Activated CD8-positive, alpha-beta memory T cell treated with anti-CD3 and anti-CD28 coated beads, Interleukin-2, amount 10 ng/mL, durations not matched to agents 7 days and 5 days (primary cell): ENCODE measurements at regions not wholly inside any gene's neighbourhood (a gene's known extent, or its start where the extent isn't known, plus 50 kb on each side); places are given as distances from the start of the nearest gene placed in this dataset.

Experiments
- ATAC-seq: fragments of 150-1000 bp; cut with Tn5 transposase; one replicate; pipeline ENCODE4 v1.10.0; 2021; ENCODE audit warnings: moderate library complexity
- CTCF ChIA-PET: fragments of 350-600 bp; sonication (Branson Sonifier 250); formaldehyde crosslinking; loops from one replicate; lab custom pipeline; 2021; ENCODE audit warnings: antibody characterized with exemption; lab: Charles Lee
- DNase-seq: peaks from one replicate; pipeline ENCODE4 v3.0.0-alpha.2; 2020
- H3K27ac Mint-ChIP-seq: one replicate; pipeline ENCODE4 v1.8.0; 2021; ENCODE audit warnings: mild to moderate bottlenecking, mixed read lengths
- H3K27me3 Mint-ChIP-seq: one replicate; pipeline ENCODE4 v1.8.0; 2021; ENCODE audit warnings: mixed read lengths
- H3K36me3 Mint-ChIP-seq: one replicate; pipeline ENCODE4 v1.8.0; 2021; ENCODE audit warnings: mild to moderate bottlenecking, mixed read lengths
- H3K4me1 Mint-ChIP-seq: one replicate; pipeline ENCODE4 v1.8.0; 2021; ENCODE audit warnings: mixed read lengths
- H3K4me3 Mint-ChIP-seq: one replicate; pipeline ENCODE4 v1.8.0; 2021; ENCODE audit warnings: mild to moderate bottlenecking, moderate library complexity, mixed read lengths
- H3K9me3 Mint-ChIP-seq: one replicate; pipeline ENCODE4 v1.8.0; 2022; ENCODE audit warnings: low read depth, mixed read lengths

- H3K27ac Mint-ChIP-seq, result no peak overlapping the region
- CTCF ChIA-PET, result no interaction called here
- DNase-seq, result no peak
- H3K9me3 Mint-ChIP-seq, result no peaks in the 10 kb centered on the region
- H3K36me3 Mint-ChIP-seq, result no peaks in the 10 kb centered on the region
- no peak for ATAC-seq
- H3K4me1 Mint-ChIP-seq, result no peaks in the 10 kb centered on the region
- H3K4me3 Mint-ChIP-seq, result no peak overlapping the region
- peaks cover 7% of the 10 kb centered on the region for H3K27me3 Mint-ChIP-seq
Observed at GRCh38 chr6:165869526-165869925, 206.5 kb upstream of the PDE10A start.

DNA sequence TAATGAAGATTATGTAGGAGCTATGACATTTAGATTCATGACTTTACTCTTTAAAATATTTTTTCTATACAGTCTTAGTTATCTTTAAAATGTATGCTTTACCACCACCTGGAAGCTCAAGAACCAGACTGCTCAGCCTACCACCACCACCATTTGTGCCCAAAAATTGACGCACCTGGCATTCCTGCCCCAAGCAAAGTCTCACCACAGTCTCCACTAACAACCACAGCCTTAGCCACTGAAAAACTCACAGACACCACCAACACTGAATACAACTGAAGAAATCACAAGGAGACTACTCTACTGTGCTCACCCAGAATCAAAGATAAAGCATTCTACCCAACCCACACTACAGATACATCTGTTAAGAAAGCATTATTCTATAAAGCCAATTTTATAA is 201.9 kb upstream of the PDE10A start:
- Mint-ChIP-seq H3K9me3 (no peaks in the 10 kb centered on the region), H3K4me3 (no peak overlapping the region), H3K27me3 (peaks cover 4% of the 10 kb centered on the region), H3K4me1 (no peaks in the 10 kb centered on the region), H3K27ac (no peak overlapping the region), H3K36me3 (no peaks in the 10 kb centered on the region)
- ATAC-seq (no peak), DNase-seq (no peak)
- CTCF ChIA-PET, result no interaction called here

DNA sequence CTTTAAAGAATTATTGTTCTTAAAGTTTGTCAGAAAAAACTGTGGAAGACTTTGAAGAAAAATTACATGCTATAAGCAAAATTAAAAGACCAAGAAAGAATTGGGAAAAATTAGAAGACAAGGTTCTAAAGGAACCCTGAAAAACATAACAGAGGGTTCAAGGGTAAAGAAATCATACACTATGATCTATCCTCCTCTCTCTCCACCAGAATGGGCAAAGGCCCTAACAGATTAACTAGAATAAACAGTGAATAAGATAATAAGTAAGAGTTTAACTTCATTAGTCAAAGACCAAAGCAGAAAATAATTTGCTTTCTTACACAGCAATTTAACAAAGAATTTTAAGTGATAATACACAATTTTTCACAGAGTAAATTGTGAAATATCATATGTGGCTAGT is 201.2 kb upstream of the PDE10A start:
- CTCF ChIA-PET, result no interaction called here
- ATAC-seq (no peak), DNase-seq (no peak)
- Mint-ChIP-seq H3K9me3 (no peaks in the 10 kb centered on the region), H3K4me3 (no peak overlapping the region), H3K4me1 (no peaks in the 10 kb centered on the region), H3K27me3 (no peaks in the 10 kb centered on the region), H3K36me3 (no peaks in the 10 kb centered on the region), H3K27ac (no peak overlapping the region)

DNA sequence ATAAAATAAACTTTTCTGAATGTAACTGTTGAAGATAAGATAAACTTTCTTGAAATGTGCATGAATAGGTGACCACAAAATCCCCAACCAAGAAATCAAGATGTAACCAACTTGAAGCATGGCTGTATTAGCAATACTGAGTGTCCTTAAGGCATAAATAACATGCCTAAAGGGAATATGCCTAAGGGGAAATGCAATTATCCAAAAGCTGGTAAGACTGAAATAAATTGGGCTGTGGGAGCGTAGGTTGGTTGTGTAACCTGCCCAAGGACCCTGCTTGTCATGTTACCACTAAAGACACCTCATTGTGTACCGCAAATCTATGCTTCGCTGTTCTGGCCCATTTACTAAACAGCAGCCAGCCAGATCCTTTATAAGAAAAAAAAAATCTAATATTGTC is 200.8 kb upstream of the PDE10A start:
- CTCF ChIA-PET, result interaction anchor here (1.0 kb wide), 1 partner anchor 13 kb away, joined by 3 read pairs; no protein-coding TSS in a partner anchor
- DNase-seq (no peak), ATAC-seq (no peak)
- Mint-ChIP-seq H3K27me3 (no peaks in the 10 kb centered on the region), H3K4me3 (no peak overlapping the region), H3K4me1 (no peaks in the 10 kb centered on the region), H3K9me3 (no peaks in the 10 kb centered on the region), H3K36me3 (no peaks in the 10 kb centered on the region), H3K27ac (no peak overlapping the region)

DNA sequence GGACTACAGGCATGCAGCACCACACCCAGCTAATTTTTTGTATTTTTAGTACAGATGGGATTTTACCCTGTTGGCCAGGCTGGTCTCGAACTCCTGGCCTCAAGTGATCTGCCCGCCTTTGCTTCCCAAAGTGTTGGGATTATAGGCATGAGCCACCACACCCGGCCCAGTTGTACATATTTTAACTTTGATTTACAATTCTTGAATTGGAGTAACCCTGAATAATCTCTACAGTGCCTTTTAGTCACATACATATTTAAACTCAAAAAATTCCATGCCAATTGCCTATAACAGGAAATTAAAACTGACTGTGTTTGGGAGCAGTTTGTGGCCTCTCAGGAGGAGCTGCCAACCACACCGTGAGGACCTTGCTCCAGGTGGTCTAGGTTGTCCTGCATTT is 199.8 kb upstream of the PDE10A start:
- Mint-ChIP-seq H3K27me3 (no peaks in the 10 kb centered on the region), H3K4me1 (no peaks in the 10 kb centered on the region), H3K27ac (no peak overlapping the region), H3K36me3 (no peaks in the 10 kb centered on the region), H3K9me3 (no peaks in the 10 kb centered on the region), H3K4me3 (no peak overlapping the region)
- DNase-seq (no peak), ATAC-seq (no peak)
- CTCF ChIA-PET, result interaction anchor here (0.6 to 1.0 kb wide), 2 partner anchors 12 to 573 kb away, joined by 3 read pairs; no protein-coding TSS in a partner anchor

GRCh38 chr6:165861226-165861625 is 198.2 kb upstream of the PDE10A start:
- Mint-ChIP-seq H3K36me3 (no peaks in the 10 kb centered on the region), H3K9me3 (no peaks in the 10 kb centered on the region), H3K4me3 (no peak overlapping the region), H3K4me1 (no peaks in the 10 kb centered on the region), H3K27me3 (peaks cover 6% of the 10 kb centered on the region), H3K27ac (no peak overlapping the region)
- no peak for DNase-seq
- CTCF ChIA-PET, result no interaction called here
- ATAC-seq, result no peak

- Mint-ChIP-seq H3K4me3 (no peak overlapping the region), H3K36me3 (no peaks in the 10 kb centered on the region), H3K4me1 (no peaks in the 10 kb centered on the region), H3K9me3 (no peaks in the 10 kb centered on the region), H3K27ac (no peak overlapping the region), H3K27me3 (peaks cover 19% of the 10 kb centered on the region)
- ATAC-seq (no peak), DNase-seq (no peak)
- CTCF ChIA-PET, result interaction anchor here (1.6 kb wide), 1 partner anchor 240 kb away, joined by 3 read pairs; no protein-coding TSS in a partner anchor
Observed at GRCh38 chr6:165858586-165858985, 195.5 kb upstream of the PDE10A start.

DNA sequence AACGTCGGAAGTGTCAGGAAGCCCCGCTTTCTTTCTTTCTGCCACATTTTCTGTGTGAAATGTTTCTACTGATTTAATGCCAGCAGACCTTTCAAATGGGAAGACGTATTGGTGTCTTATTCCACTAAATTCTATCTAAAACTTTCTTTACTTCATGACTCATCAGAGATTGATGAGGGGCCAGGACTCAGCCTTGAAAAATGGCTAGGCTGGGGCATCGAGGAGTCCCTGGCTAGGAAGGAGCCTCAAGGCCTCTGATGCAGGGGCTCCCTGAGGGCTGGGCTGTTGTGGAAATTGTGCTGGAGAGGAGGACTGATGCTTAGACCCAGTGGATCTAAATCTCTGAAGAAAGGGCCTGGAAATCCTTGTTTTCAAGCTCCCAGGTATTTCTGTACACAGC is 192.8 kb upstream of the PDE10A start:
- no peak overlapping the region for H3K4me3 Mint-ChIP-seq
- H3K27me3 Mint-ChIP-seq, result peaks cover 36% of the 10 kb centered on the region
- CTCF ChIA-PET, result no interaction called here
- no peak for ATAC-seq
- no peak for DNase-seq
- H3K9me3 Mint-ChIP-seq, result no peaks in the 10 kb centered on the region
- no peaks in the 10 kb centered on the region for H3K4me1 Mint-ChIP-seq
- no peak overlapping the region for H3K27ac Mint-ChIP-seq
- no peaks in the 10 kb centered on the region for H3K36me3 Mint-ChIP-seq

GRCh38 chr6:165854863-165855593 is 192.0 kb upstream of the PDE10A start:
- DNase-seq, result no peak
- Mint-ChIP-seq H3K27me3 (peaks cover 42% of the 10 kb centered on the region), H3K27ac (no peak overlapping the region), H3K4me1 (peaks cover 2% of the 10 kb centered on the region), H3K36me3 (no peaks in the 10 kb centered on the region), H3K4me3 (no peak overlapping the region), H3K9me3 (no peaks in the 10 kb centered on the region)
- CTCF ChIA-PET, result no interaction called here
- ATAC-seq, result no peak

- H3K9me3 Mint-ChIP-seq, result no peaks in the 10 kb centered on the region
- CTCF ChIA-PET, result no interaction called here
Observed at GRCh38 chr6:165854061-165854862, 191.2 kb upstream of the PDE10A start.

DNA sequence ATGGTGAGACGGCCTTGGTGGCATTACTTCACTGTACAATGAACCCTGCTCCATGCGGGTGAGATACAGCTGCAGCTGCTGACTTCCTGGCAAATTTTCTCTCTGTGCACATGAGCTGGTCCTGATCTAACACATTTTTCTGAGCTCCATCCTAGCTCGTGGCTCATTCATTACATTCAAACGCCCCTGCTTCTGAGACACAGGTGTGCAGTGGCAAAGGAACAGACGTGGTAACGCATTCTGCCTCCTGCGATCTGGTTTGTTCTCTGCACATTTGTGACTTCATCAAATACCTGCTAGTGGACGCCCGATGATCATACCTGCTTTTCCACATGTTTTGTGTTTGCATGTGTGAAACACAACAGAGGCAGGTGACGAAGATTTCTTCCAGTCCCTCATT is 189.6 kb upstream of the PDE10A start:
- Mint-ChIP-seq H3K9me3 (no peaks in the 10 kb centered on the region), H3K27ac (no peak overlapping the region), H3K4me3 (no peak overlapping the region), H3K36me3 (no peaks in the 10 kb centered on the region), H3K4me1 (peaks cover 5% of the 10 kb centered on the region), H3K27me3 (peaks cover 53% of the 10 kb centered on the region)
- ATAC-seq, result no peak
- no peak for DNase-seq
- CTCF ChIA-PET, result no interaction called here

More at GRCh38 chr6:165854061-165854862, 191.2 kb upstream of the PDE10A start:
- H3K4me3 Mint-ChIP-seq, result no peak overlapping the region
- H3K27ac Mint-ChIP-seq, result no peak overlapping the region
- DNase-seq (no peak), ATAC-seq (no peak)
- H3K27me3 Mint-ChIP-seq, result peaks cover 48% of the 10 kb centered on the region
- no peaks in the 10 kb centered on the region for H3K36me3 Mint-ChIP-seq
- peaks cover 5% of the 10 kb centered on the region for H3K4me1 Mint-ChIP-seq

DNA sequence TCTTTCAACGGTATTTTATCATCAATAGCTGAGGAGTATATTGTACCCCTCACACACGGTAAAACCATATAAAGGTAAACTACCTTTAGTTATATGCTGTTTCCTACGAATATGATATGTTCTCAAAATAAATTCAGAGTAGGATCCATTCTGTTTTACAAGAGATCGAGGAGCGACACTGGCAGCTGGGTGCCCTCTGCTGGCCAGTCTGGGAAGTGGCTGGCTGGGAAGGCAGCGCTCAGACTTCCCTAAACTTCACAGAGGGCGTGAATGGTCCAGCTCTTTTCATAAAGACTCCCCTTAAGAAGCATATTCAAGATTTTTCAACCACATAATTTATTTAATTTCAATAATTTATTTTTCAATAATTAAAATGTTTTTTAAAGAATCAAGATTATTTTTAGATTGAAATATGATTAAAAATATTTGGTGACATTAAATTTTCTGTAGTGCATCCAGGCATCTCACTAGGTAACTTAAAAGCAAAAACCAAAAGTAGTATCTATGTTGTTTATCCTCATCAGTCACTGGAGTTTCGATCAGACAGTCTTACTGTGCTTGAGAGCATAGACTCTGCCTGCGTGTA is 187.5 kb upstream of the PDE10A start:
- Mint-ChIP-seq H3K9me3 (no peaks in the 10 kb centered on the region), H3K4me3 (no peak overlapping the region), H3K36me3 (no peaks in the 10 kb centered on the region), H3K27ac (no peak overlapping the region), H3K27me3 (peaks cover 59% of the 10 kb centered on the region), H3K4me1 (peaks cover 5% of the 10 kb centered on the region)
- ATAC-seq, result peak; percentile 51
- CTCF ChIA-PET, result interaction anchor here (1.0 to 2.0 kb wide), 7 partner anchors 9 to 437 kb away, joined by 3 to 18 read pairs (median 3); no protein-coding TSS in a partner anchor
- DNase-seq, result peak; percentile 53

DNA sequence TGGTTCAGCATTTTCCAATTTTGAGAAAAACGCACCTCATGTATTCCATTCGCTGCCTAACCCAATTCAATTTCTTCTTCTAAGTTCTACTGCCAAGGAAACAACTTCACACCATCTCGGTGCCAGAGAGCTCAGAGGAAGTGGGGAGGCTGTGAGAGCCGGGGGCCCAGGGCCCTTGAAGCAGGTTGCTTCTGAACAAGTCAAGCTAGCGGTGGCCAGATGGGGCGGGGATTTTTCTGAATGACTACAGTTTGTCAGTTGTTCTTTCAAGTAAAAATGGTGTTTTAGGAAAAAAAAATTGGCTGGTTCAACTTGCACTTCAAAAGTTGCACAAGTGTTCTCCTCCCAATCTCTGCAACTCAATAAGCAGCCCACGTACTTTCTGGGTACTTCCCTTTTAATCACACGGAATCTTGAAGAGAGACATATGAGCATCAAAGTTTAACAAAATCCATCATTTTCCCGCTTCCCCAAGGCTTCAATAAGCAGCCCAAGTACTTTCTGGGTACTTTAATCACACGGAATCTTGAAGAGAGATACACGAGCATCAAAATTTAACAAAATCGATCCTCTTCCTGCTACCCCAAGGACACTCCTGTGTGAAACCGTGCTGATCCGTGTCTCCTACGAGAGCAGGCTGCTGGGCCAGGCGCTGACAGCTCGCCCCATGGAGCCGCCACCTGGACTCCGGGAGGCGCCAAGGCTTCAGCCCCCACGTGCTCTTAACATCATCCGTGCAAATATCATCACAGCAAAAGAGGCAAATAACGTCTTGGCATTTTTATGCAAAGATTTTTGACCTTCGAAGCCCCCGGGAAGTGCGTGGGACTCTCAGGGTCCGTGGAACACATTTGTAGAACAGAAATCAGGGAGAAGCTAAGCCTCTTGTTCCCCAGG is 186.7 kb upstream of the PDE10A start:
- H3K27me3 Mint-ChIP-seq, result peaks cover 63% of the 10 kb centered on the region
- H3K9me3 Mint-ChIP-seq, result no peaks in the 10 kb centered on the region
- H3K27ac Mint-ChIP-seq, result no peak overlapping the region
- peaks cover 5% of the 10 kb centered on the region for H3K4me1 Mint-ChIP-seq
- ATAC-seq, result no peak
- CTCF ChIA-PET, result interaction anchor here (1.0 to 2.0 kb wide), 7 partner anchors 8 to 436 kb away, joined by 3 to 18 read pairs (median 3); no protein-coding TSS in a partner anchor
- DNase-seq, result no peak
- H3K36me3 Mint-ChIP-seq, result no peaks in the 10 kb centered on the region
- H3K4me3 Mint-ChIP-seq, result no peak overlapping the region
